IPS-15b (cell line): ENCODE measurements at regions not wholly inside any gene's neighbourhood (a gene's known extent, or its start where the extent isn't known, plus 50 kb on each side); places are given as distances from the start of the nearest gene placed in this dataset.

Source experiments
- H3K27me3 ChIP-seq: one replicate; pipeline ENCODE4 v1.6.1; 2013; ENCODE audit warnings: low read length; ENCODE audit not compliant: control insufficient read depth, insufficient read depth
- H3K36me3 ChIP-seq: one replicate; pipeline ENCODE4 v1.6.1; 2013; ENCODE audit warnings: low read length; ENCODE audit not compliant: control insufficient read depth, insufficient read depth
- H3K4me1 ChIP-seq: one replicate; pipeline ENCODE4 v1.6.1; 2013; ENCODE audit warnings: mild to moderate bottlenecking, low read length; ENCODE audit not compliant: control insufficient read depth, insufficient read depth
- H3K4me3 ChIP-seq: one replicate; pipeline ENCODE4 v1.5.1; 2013; ENCODE audit warnings: low read depth, low read length
- H3K9ac ChIP-seq: one replicate; pipeline ENCODE4 v1.6.1; 2013; ENCODE audit warnings: low read depth, mild to moderate bottlenecking, low read length
- H3K9me3 ChIP-seq: one replicate; pipeline ENCODE4 v1.6.1; 2013; ENCODE audit warnings: mild to moderate bottlenecking, low read length; ENCODE audit not compliant: control insufficient read depth, insufficient read depth

- H3K9me3 ChIP-seq: no peaks in the 10 kb centered on the region
- no peak overlapping the region for H3K4me3 ChIP-seq
- no peaks in the 10 kb centered on the region for H3K4me1 ChIP-seq
- H3K9ac ChIP-seq: no peak overlapping the region
- no peaks in the 10 kb centered on the region for H3K36me3 ChIP-seq
- H3K27me3 ChIP-seq: no peaks in the 10 kb centered on the region
Observed at GRCh38 chr21:28224191-28224726, 768.4 kb downstream of the LTN1 start.

GRCh38 chr21:28221984-28222383 lies 770.7 kb downstream of the LTN1 start:
- no peaks in the 10 kb centered on the region for H3K27me3 ChIP-seq
- no peaks in the 10 kb centered on the region for H3K9me3 ChIP-seq
- H3K4me1 ChIP-seq: no peaks in the 10 kb centered on the region
- H3K36me3 ChIP-seq: no peaks in the 10 kb centered on the region
- H3K4me3 ChIP-seq: no peak overlapping the region
- no peak overlapping the region for H3K9ac ChIP-seq

GRCh38 chr21:28220680-28221079 lies 772.0 kb downstream of the LTN1 start:
- H3K9me3 ChIP-seq: no peaks in the 10 kb centered on the region
- no peaks in the 10 kb centered on the region for H3K27me3 ChIP-seq
- no peaks in the 10 kb centered on the region for H3K36me3 ChIP-seq
- H3K4me3 ChIP-seq: no peak overlapping the region
- no peaks in the 10 kb centered on the region for H3K4me1 ChIP-seq
- H3K9ac ChIP-seq: no peak overlapping the region

GRCh38 chr21:28216976-28217523 lies 775.6 kb downstream of the LTN1 start:
- H3K36me3 ChIP-seq: no peaks in the 10 kb centered on the region
- H3K27me3 ChIP-seq: no peaks in the 10 kb centered on the region
- no peak overlapping the region for H3K9ac ChIP-seq
- H3K4me3 ChIP-seq: no peak overlapping the region
- no peaks in the 10 kb centered on the region for H3K4me1 ChIP-seq
- H3K9me3 ChIP-seq: no peaks in the 10 kb centered on the region

GRCh38 chr21:28215214-28215954 lies 777.3 kb downstream of the LTN1 start:
- Histone ChIP-seq H3K9me3 (no peaks in the 10 kb centered on the region), H3K9ac (no peak overlapping the region), H3K4me1 (no peaks in the 10 kb centered on the region), H3K27me3 (no peaks in the 10 kb centered on the region), H3K36me3 (no peaks in the 10 kb centered on the region), H3K4me3 (no peak overlapping the region)

GRCh38 chr21:28214786-28215185 lies 777.9 kb downstream of the LTN1 start:
- Histone ChIP-seq H3K4me1 (no peaks in the 10 kb centered on the region), H3K27me3 (no peaks in the 10 kb centered on the region), H3K4me3 (no peak overlapping the region), H3K9ac (no peak overlapping the region), H3K36me3 (no peaks in the 10 kb centered on the region), H3K9me3 (no peaks in the 10 kb centered on the region)

- H3K27me3 ChIP-seq: no peaks in the 10 kb centered on the region
- no peaks in the 10 kb centered on the region for H3K9me3 ChIP-seq
- H3K36me3 ChIP-seq: no peaks in the 10 kb centered on the region
- H3K4me1 ChIP-seq: no peaks in the 10 kb centered on the region
- H3K9ac ChIP-seq: no peak overlapping the region
- H3K4me3 ChIP-seq: no peak overlapping the region
Observed at GRCh38 chr21:28213261-28213660, 779.4 kb downstream of the LTN1 start.

- H3K27me3 ChIP-seq: no peaks in the 10 kb centered on the region
- H3K9me3 ChIP-seq: no peaks in the 10 kb centered on the region
- no peak overlapping the region for H3K9ac ChIP-seq
- H3K4me1 ChIP-seq: no peaks in the 10 kb centered on the region
- H3K36me3 ChIP-seq: no peaks in the 10 kb centered on the region
- no peak overlapping the region for H3K4me3 ChIP-seq
Observed at GRCh38 chr21:28212061-28212460, 780.6 kb downstream of the LTN1 start.

- Histone ChIP-seq H3K27me3 (no peaks in the 10 kb centered on the region), H3K36me3 (no peaks in the 10 kb centered on the region), H3K4me1 (no peaks in the 10 kb centered on the region), H3K4me3 (no peak overlapping the region), H3K9ac (no peak overlapping the region), H3K9me3 (no peaks in the 10 kb centered on the region)
Observed at GRCh38 chr21:28207436-28208173, 785.1 kb downstream of the LTN1 start.

GRCh38 chr21:28200726-28201125 lies 792.0 kb downstream of the LTN1 start:
- no peaks in the 10 kb centered on the region for H3K36me3 ChIP-seq
- H3K9me3 ChIP-seq: peaks cover under 1% of the 10 kb centered on the region
- no peaks in the 10 kb centered on the region for H3K27me3 ChIP-seq
- no peak overlapping the region for H3K9ac ChIP-seq
- H3K4me3 ChIP-seq: no peak overlapping the region
- no peaks in the 10 kb centered on the region for H3K4me1 ChIP-seq

- no peaks in the 10 kb centered on the region for H3K27me3 ChIP-seq
- no peak overlapping the region for H3K4me3 ChIP-seq
- H3K9ac ChIP-seq: no peak overlapping the region
- H3K36me3 ChIP-seq: no peaks in the 10 kb centered on the region
- peaks cover 3% of the 10 kb centered on the region for H3K9me3 ChIP-seq
- no peaks in the 10 kb centered on the region for H3K4me1 ChIP-seq
Observed at GRCh38 chr21:28196981-28197380, 795.7 kb downstream of the LTN1 start.

GRCh38 chr21:28193189-28193588 lies 799.5 kb downstream of the LTN1 start:
- Histone ChIP-seq H3K9ac (no peak overlapping the region), H3K36me3 (no peaks in the 10 kb centered on the region), H3K27me3 (no peaks in the 10 kb centered on the region), H3K4me3 (no peak overlapping the region), H3K4me1 (no peaks in the 10 kb centered on the region), H3K9me3 (peaks cover 3% of the 10 kb centered on the region)
